ENCODE measurements at regions not wholly inside any gene's neighbourhood (a gene's known extent, or its start where the extent isn't known, plus 50 kb on each side); places are given as distances from the start of the nearest gene placed in this dataset.

- no peak for TF ChIP-seq CTCF (conservative IDR thresholded peaks at IDR 0.05; ENCODE audit: low read depth in 2 of 2)
- no peak for TF ChIP-seq REST (IDR thresholded peaks at IDR 0.05; ENCODE audit: unreplicated experiment)
- TF ChIP-seq ZNF114 (CRISPR knock-in tag; IDR thresholded peaks at IDR 0.05): no peak
- TF ChIP-seq POLR2AphosphoS5 (IDR thresholded peaks at IDR 0.05; ENCODE audit: low read depth): no peak
- no peak for TF ChIP-seq EZH2phosphoT487 (IDR thresholded peaks at IDR 0.05; ENCODE audit: unreplicated experiment)
- TF ChIP-seq EZH2 (IDR thresholded peaks at IDR 0.05; ENCODE audit: low read depth, unreplicated experiment): no peak
Observed at GRCh38 chr3:194976049-194976451, 290.4 kb downstream of the FAM43A start.

Measured in GM23338 (cell line).